SJCRH30 (cell line): ENCODE measurements at regions not wholly inside any gene's neighbourhood (a gene's known extent, or its start where the extent isn't known, plus 50 kb on each side); places are given as distances from the start of the nearest gene placed in this dataset.

Experiments
- DNase-seq, 2 experiments: peaks; one replicate each; pipeline ENCODE4 v3.0.0-alpha.2; 2015 to 2020
- H3K27ac ChIP-seq: fragments of 250-450 bp; sonication (Bioruptor Pico); 2 replicates; pipeline ENCODE4 v1.5.1; 2020; ENCODE audit warnings: mild to moderate bottlenecking, moderate library complexity
- H3K27me3 ChIP-seq: fragments of 250-450 bp; sonication (Bioruptor Pico); 2 replicates; pipeline ENCODE4 v1.5.1; 2020; ENCODE audit warnings: mild to moderate bottlenecking, moderate library complexity
- H3K36me3 ChIP-seq: fragments of 250-450 bp; sonication (Bioruptor Pico); 2 replicates; pipeline ENCODE4 v1.5.1; 2020; ENCODE audit warnings: mild to moderate bottlenecking, moderate library complexity
- H3K4me1 ChIP-seq: fragments of 250-450 bp; sonication (Bioruptor Pico); 2 replicates; pipeline ENCODE4 v1.5.1; 2020; ENCODE audit warnings: mild to moderate bottlenecking, moderate library complexity
- H3K4me3 ChIP-seq: fragments of 250-450 bp; sonication (Bioruptor Pico); 2 replicates; pipeline ENCODE4 v1.5.1; 2020; ENCODE audit warnings: mild to moderate bottlenecking, moderate library complexity
- H3K9me3 ChIP-seq: fragments of 250-450 bp; sonication (Bioruptor Pico); replicated peaks from 2 replicates; pipeline ENCODE4 v1.5.1; 2020; ENCODE audit warnings: mild to moderate bottlenecking, moderate library complexity

DNA sequence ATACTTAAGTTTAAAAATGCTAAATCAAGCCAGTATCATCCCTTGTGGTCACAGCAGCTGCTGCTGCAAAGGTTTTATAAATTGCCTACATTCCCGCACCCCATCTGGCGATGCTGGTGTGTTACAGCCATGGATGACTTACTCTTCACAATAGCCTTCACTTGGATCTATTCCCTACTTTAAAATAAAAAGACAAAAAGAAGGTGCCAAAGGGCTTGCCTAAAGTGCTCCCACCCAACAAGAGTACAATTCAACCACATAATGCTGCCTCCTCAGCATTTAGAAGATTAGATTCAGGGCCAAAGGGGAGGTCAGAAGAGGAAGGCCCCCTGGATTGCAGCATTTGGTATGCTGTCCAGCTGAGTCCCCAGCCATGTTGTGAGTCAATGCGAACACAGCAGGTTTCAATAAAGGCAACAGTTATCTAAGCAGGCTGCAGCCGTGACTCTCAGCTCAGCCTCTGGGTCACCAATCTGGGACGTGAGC is 176.1 kb downstream of the DAD1 start:
- DNase-seq, result peak; percentile 75 to 79
- Histone ChIP-seq H3K27ac (peak overlapping the region; percentile 77), H3K27me3 (no peaks in the 10 kb centered on the region), H3K36me3 (no peaks in the 10 kb centered on the region), H3K4me1 (peaks cover 32% of the 10 kb centered on the region), H3K4me3 (no peak overlapping the region), H3K9me3 (no peaks in the 10 kb centered on the region)

DNA sequence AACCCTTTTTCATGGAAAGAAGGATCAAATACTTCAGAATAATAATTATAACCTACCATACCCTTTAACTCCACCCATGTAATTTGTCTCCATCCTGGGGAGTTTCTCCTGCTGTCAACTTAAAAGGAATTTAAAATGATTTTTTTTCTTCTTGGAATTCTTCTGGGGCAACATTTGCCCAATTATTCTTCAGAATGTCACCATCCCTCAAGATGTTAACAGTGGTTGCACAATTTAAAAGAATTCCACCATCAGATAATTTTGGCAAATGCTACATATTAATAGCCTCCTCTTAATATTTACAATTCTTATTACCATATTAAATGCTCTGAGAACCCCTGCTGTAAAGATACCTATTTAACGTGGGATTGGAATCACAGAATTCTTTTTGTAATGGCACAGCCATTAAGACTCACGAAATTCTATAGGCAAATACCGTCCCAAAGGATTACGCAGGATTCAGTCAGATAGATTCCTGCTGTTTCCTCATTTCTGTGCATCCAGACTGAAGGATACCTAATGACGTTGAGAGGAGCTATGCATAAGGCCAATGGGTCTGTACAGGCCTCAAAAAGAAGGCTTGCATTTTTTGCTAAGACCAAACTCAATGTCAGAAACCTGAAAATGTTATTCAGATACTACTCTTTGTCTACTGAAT is 177.5 kb downstream of the DAD1 start:
- DNase-seq, result no peak
- Histone ChIP-seq H3K4me3 (no peak overlapping the region), H3K4me1 (peaks cover 30% of the 10 kb centered on the region), H3K36me3 (no peaks in the 10 kb centered on the region), H3K27ac (no peak overlapping the region), H3K27me3 (no peaks in the 10 kb centered on the region), H3K9me3 (no peaks in the 10 kb centered on the region)

DNA sequence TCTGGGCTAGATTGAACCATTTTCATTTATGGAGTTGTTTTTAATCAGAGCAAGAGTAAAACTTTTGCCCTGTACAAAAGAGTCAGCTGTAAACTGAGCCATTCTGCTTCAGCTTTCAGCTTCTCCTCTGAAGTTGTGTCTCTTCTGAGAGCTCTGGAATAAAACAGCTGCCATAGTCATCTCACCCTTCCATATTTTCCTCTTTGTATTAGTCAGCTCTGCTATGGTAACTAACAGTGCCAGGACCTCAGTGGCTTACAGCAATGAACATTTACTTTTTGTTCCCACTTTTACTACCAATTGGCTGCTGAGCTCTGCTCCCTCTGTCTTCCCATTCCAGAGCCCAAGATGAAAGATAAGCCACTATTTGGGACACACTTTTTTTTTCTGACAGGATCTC is 178.5 kb downstream of the DAD1 start:
- Histone ChIP-seq H3K36me3 (no peaks in the 10 kb centered on the region), H3K9me3 (no peaks in the 10 kb centered on the region), H3K27me3 (no peaks in the 10 kb centered on the region), H3K27ac (no peak overlapping the region), H3K4me1 (peaks cover 24% of the 10 kb centered on the region), H3K4me3 (no peak overlapping the region)
- DNase-seq, result no peak

DNA sequence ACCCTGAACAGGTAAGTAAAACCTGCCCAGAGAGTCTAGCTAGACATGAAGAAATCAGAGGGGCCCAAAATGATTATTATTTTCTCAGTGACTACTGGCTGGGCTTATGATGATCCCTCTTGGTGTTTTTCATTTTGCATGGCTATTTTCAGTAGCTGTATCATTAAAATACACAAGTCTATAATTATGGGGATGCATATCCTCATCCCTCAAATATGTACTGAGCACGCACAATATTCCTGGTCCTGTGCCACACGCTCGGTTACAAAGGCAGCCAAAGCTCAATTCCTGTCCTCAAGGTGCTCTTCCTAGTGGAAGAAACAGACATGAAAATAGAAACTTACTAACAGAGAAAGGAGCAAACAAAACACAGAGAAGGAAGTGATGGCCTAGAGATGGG is 180.0 kb downstream of the DAD1 start:
- H3K9me3 ChIP-seq, result no peaks in the 10 kb centered on the region
- H3K27me3 ChIP-seq, result no peaks in the 10 kb centered on the region
- H3K4me3 ChIP-seq, result no peak overlapping the region
- H3K36me3 ChIP-seq, result no peaks in the 10 kb centered on the region
- H3K27ac ChIP-seq, result no peak overlapping the region
- H3K4me1 ChIP-seq, result peaks cover 24% of the 10 kb centered on the region
- DNase-seq, result no peak

DNA sequence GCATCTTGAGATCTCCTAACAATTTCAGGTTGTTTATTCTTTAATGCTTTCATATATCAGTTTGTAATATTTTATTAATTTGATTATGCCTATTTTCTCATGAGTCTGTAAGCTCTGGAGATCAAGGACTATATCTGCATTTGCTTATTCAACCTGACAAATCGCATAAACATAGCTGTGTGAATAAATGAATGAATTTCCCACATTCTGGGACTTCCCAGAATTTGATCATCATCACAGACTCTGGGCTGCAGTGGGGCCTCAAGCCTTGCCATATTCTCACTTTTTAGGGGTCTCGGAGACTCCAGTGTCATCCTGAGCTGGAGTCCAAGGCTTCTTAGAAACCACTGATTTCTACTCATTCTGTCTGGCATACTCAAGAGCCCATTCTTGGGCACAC is 180.5 kb downstream of the DAD1 start:
- H3K27ac ChIP-seq, result no peak overlapping the region
- H3K27me3 ChIP-seq, result no peaks in the 10 kb centered on the region
- DNase-seq, result no peak
- H3K36me3 ChIP-seq, result no peaks in the 10 kb centered on the region
- no peak overlapping the region for H3K4me3 ChIP-seq
- H3K9me3 ChIP-seq, result no peaks in the 10 kb centered on the region
- H3K4me1 ChIP-seq, result peaks cover 24% of the 10 kb centered on the region

DNA sequence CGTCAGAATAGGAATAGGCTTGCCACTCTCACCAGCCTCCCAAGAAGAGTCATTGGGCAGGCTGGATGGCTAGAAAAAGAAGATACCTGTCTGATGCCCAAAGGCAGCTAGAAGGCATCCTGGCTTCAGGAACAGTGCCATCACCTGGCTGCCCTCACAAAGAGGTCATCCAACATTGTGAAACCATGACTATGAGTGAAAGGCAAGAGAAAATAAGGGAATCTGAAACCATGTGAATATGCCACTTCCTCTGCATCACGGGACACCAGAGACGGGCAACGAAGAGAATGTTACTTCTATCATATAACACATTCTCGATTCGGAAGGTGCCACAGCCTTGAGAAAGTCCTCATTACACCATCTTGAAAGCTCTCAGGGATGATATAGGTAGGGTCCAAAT is 182.0 kb downstream of the DAD1 start:
- peaks cover 21% of the 10 kb centered on the region for H3K4me1 ChIP-seq
- no peak for DNase-seq
- no peak overlapping the region for H3K4me3 ChIP-seq
- no peak overlapping the region for H3K27ac ChIP-seq
- no peaks in the 10 kb centered on the region for H3K36me3 ChIP-seq
- H3K27me3 ChIP-seq, result no peaks in the 10 kb centered on the region
- H3K9me3 ChIP-seq, result no peaks in the 10 kb centered on the region

DNA sequence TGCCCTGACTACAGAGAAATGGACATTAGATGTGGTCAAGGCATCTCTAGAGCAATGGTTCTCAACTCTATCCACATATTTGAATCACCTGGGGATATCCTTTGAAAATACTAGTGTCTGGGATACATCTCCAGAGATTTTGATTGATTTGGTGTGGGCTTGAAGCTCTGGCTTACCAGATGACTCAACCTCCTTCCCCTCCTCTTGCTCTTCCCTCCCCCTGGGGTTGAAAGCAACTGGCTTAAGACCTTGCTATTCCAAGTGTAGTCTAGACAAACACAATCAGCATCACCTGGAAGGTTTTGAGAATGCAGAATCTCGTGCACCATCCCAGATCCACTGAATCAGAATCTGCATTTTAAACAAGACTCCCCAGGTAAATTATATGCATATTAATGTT is 183.8 kb downstream of the DAD1 start:
- H3K4me1 ChIP-seq, result peaks cover 34% of the 10 kb centered on the region
- no peak for DNase-seq
- H3K4me3 ChIP-seq, result no peak overlapping the region

GRCh38 chr14:22403296-22403695 is 185.7 kb downstream of the DAD1 start:
- peak in 1 of 2 experiments; percentile 55 for DNase-seq
- Histone ChIP-seq H3K4me3 (0 out of 2 replicates have a peak overlapping the region, but pooled peaks have one; percentile 6), H3K4me1 (peaks cover 43% of the 10 kb centered on the region), H3K36me3 (no peaks in the 10 kb centered on the region), H3K27me3 (no peaks in the 10 kb centered on the region), H3K27ac (peak overlapping the region; percentile 54), H3K9me3 (no peaks in the 10 kb centered on the region)

More for the DNA sequence above, 183.8 kb downstream of the DAD1 start:
- Histone ChIP-seq H3K27me3 (no peaks in the 10 kb centered on the region), H3K27ac (no peak overlapping the region), H3K36me3 (no peaks in the 10 kb centered on the region), H3K9me3 (no peaks in the 10 kb centered on the region)

- no peaks in the 10 kb centered on the region for H3K36me3 ChIP-seq
- H3K4me3 ChIP-seq, result no peak overlapping the region
- H3K4me1 ChIP-seq, result peaks cover 43% of the 10 kb centered on the region
- no peak for DNase-seq
- no peaks in the 10 kb centered on the region for H3K9me3 ChIP-seq
- H3K27me3 ChIP-seq, result no peaks in the 10 kb centered on the region
- H3K27ac ChIP-seq, result peak overlapping the region; percentile 16
Observed at GRCh38 chr14:22400655-22401259, 188.3 kb downstream of the DAD1 start.

DNA sequence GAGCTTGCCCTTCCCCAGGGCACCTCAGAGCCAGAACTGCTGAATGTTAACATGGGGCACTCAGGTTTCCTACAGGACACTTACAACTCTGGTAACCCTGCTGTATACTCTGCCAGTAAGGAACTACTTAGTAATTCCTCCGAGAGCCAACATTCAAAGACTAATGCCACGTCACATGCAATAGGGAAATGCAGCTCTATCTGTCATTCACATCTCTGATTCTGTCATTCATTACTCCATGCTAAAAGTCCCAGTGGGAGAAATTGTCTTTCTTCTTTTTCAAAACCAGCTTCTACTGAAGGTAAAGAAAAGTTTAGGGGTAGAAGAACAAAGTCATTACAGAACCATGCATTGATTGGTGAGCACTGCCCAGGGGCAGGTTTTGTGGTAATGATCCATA is 189.2 kb downstream of the DAD1 start:
- no peak overlapping the region for H3K4me3 ChIP-seq
- H3K27ac ChIP-seq, result no peak overlapping the region
- H3K36me3 ChIP-seq, result no peaks in the 10 kb centered on the region
- H3K4me1 ChIP-seq, result peaks cover 51% of the 10 kb centered on the region
- DNase-seq, result no peak
- no peaks in the 10 kb centered on the region for H3K9me3 ChIP-seq
- no peaks in the 10 kb centered on the region for H3K27me3 ChIP-seq

GRCh38 chr14:22397221-22397737 is 191.7 kb downstream of the DAD1 start:
- no peaks in the 10 kb centered on the region for H3K9me3 ChIP-seq
- no peaks in the 10 kb centered on the region for H3K36me3 ChIP-seq
- H3K4me1 ChIP-seq, result peaks cover 55% of the 10 kb centered on the region
- no peak overlapping the region for H3K4me3 ChIP-seq
- H3K27me3 ChIP-seq, result no peaks in the 10 kb centered on the region
- no peak for DNase-seq
- H3K27ac ChIP-seq, result no peak overlapping the region

DNA sequence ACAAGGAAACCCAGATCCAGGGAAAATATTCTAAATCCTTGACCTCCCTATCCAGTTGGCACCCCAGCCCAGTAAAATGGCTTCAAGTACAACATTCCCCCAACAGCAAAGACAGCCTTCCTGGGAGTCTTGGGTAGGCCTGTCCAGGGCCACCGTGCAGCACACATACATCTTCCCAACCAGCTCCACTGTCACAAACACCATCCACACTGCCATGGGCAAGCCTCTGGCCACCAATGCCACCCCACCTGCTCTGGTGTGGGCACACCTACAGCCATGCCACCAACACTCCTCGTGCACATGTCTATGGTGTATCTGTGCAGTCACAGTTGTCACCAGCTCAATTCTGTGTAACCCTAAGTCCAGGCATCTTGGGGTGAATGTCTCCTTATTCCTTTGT is 193.2 kb downstream of the DAD1 start:
- DNase-seq, result no peak
- Histone ChIP-seq H3K4me3 (no peak overlapping the region), H3K36me3 (no peaks in the 10 kb centered on the region), H3K9me3 (no peaks in the 10 kb centered on the region), H3K27ac (no peak overlapping the region), H3K27me3 (no peaks in the 10 kb centered on the region), H3K4me1 (peaks cover 44% of the 10 kb centered on the region)

- H3K36me3 ChIP-seq, result no peaks in the 10 kb centered on the region
- H3K4me3 ChIP-seq, result no peak overlapping the region
- H3K4me1 ChIP-seq, result peaks cover 32% of the 10 kb centered on the region
- no peaks in the 10 kb centered on the region for H3K9me3 ChIP-seq
- peak in 1 of 2 experiments; percentile 62 for DNase-seq
- no peaks in the 10 kb centered on the region for H3K27me3 ChIP-seq
- peak overlapping the region; percentile 71 for H3K27ac ChIP-seq
Observed at GRCh38 chr14:22394616-22395015, 194.4 kb downstream of the DAD1 start.

GRCh38 chr14:22393796-22394195 is 195.2 kb downstream of the DAD1 start:
- Histone ChIP-seq H3K36me3 (no peaks in the 10 kb centered on the region), H3K4me3 (no peak overlapping the region), H3K27ac (peak overlapping the region; percentile 71), H3K4me1 (peaks cover 29% of the 10 kb centered on the region), H3K9me3 (no peaks in the 10 kb centered on the region), H3K27me3 (no peaks in the 10 kb centered on the region)
- DNase-seq, result no peak

DNA sequence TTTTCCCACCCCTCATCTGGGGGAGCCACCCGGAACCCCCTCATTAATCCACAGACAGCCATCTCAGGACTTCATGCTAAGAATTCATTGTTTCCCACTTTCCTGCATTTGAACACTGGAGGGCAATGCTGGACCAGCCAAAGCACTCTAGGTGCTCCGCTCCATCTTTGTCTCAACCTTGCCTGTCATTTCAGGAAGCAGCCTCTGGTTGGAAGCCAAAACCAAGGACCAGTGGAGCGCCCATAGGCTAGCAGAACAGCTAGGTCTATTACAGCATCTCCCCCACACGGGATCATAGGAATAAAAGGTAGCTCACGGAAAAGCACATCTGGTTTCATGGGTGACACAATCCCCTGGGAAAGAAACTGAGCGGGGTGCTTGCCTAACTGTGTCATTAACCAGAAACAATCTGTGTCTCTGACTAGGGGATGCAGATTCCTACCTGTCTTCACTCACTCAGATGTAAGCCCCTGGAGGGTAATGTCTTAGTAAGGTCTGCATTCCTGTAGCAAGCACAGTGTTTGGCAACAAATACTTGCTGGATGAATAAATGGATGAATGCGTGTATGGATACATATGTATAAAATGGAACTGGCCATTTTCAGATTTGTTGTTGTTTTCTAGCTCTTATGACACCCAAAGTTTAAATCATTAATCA is 197.0 kb downstream of the DAD1 start:
- no peaks in the 10 kb centered on the region for H3K9me3 ChIP-seq
- peak; percentile 81 to 89 for DNase-seq
- no peak overlapping the region for H3K27ac ChIP-seq
- H3K36me3 ChIP-seq, result no peaks in the 10 kb centered on the region
- H3K4me1 ChIP-seq, result peaks cover 40% of the 10 kb centered on the region
- H3K4me3 ChIP-seq, result no peak overlapping the region
- H3K27me3 ChIP-seq, result no peaks in the 10 kb centered on the region
